ENCODE measurements at regions not wholly inside any gene's neighbourhood (a gene's known extent, or its start where the extent isn't known, plus 50 kb on each side); places are given as distances from the start of the nearest gene placed in this dataset.

DNA sequence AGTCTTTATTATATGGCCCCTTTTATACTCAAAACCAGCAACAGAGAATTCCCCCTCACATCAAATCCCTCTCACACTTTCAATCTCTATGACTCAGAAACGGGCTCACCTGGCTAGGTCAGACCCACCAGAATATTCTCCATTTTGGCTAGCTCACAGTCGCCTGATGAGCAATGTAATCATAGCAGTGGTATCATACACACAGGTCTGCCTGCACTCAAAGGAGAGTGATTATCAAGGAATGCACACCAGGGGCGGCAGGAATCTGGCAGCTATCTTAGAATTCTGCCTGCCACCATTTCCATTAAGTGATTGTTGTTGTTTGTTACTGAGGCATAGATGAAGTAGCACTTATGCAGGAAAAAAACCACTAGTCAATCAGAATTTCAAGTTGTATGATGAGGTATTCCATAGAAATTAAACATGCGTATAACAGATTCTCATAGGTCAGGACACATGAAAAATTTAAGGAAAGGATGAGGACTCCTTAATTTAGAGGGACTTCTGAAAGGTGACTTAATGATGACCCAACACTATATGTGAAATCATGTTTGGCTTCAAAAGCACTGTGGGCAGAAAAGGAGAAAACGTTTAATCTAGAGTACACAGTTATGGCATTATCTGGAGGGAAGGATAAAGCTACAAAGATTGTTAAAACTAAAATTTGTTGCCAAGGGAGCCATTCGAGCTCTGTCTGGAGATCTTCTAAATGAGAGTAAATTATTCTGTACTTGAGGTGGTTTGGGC, 185.8 kb upstream of the DDI1 start:
- no peak for DNase-seq (ENCODE audit: low read depth in 4 of 4, low spot score in 1 of 4)

GRCh38 chr11:103851166-103851651, 185.2 kb upstream of the DDI1 start:
- no peak for DNase-seq (ENCODE audit: low read depth in 4 of 4, low spot score in 1 of 4)

All from stimulated activated CD4-positive, alpha-beta T cell treated with anti-CD3 and anti-CD28 coated beads, Interleukin-1b, Interleukin-23, amount 100 ng/mL, for 24 hours (primary cell).